Calu3 (cell line): ENCODE measurements at regions not wholly inside any gene's neighbourhood (a gene's known extent, or its start where the extent isn't known, plus 50 kb on each side); places are given as distances from the start of the nearest gene placed in this dataset.

Source experiments
- BruUV-seq: library from RNA; stranded (reverse); fragments of 400-500 nt; replicated peaks from 2 replicates; lab custom pipeline; 2021; lab: Mats Ljungman, UMichigan
- CTCF ChIA-PET: fragments of 300-600 bp; sonication (Branson Sonifier 250); formaldehyde crosslinking; loops from one replicate; lab custom pipeline; 2022; ENCODE audit warnings: antibody characterized with exemption; lab: Charles Lee
- DNase-seq: peaks from one replicate; pipeline ENCODE4 v3.0.0; 2022
- H3K27ac Mint-ChIP-seq: one replicate; pipeline ENCODE4 v1.8.0; 2022; ENCODE audit warnings: mixed read lengths; ENCODE audit not compliant: unreplicated experiment
- H3K27me3 Mint-ChIP-seq: one replicate; pipeline ENCODE4 v1.8.0; 2022; ENCODE audit warnings: mixed read lengths; ENCODE audit not compliant: unreplicated experiment
- H3K36me3 Mint-ChIP-seq: one replicate; pipeline ENCODE4 v1.8.0; 2022; ENCODE audit warnings: mild to moderate bottlenecking, moderate library complexity, mixed read lengths; ENCODE audit not compliant: insufficient read depth, unreplicated experiment
- H3K4me1 Mint-ChIP-seq: one replicate; pipeline ENCODE4 v1.8.0; 2022; ENCODE audit warnings: mild to moderate bottlenecking, low read depth, mixed read lengths; ENCODE audit not compliant: unreplicated experiment
- H3K4me3 Mint-ChIP-seq: one replicate; pipeline ENCODE4 v1.8.0; 2022; ENCODE audit warnings: mild to moderate bottlenecking, low read depth, moderate library complexity, mixed read lengths; ENCODE audit not compliant: unreplicated experiment
- H3K9me3 Mint-ChIP-seq: one replicate; pipeline ENCODE4 v1.8.0; 2022; ENCODE audit warnings: low read depth, mixed read lengths; ENCODE audit not compliant: unreplicated experiment
- intact Hi-C: fragments of 100-400 bp; cut with micrococcal nuclease; formaldehyde crosslinking; loops from one replicate; pipeline ENCODE4 v1.10.0; 2022; ENCODE audit not compliant: unreplicated experiment
- TF ChIP-seq, protein P1 (sequence below): fragments of 200-600 bp; IDR thresholded peaks from one replicate; pipeline ENCODE4 v1.8.0; 2022; ENCODE audit warnings: antibody characterized with exemption; ENCODE audit not compliant: unreplicated experiment

DNA sequence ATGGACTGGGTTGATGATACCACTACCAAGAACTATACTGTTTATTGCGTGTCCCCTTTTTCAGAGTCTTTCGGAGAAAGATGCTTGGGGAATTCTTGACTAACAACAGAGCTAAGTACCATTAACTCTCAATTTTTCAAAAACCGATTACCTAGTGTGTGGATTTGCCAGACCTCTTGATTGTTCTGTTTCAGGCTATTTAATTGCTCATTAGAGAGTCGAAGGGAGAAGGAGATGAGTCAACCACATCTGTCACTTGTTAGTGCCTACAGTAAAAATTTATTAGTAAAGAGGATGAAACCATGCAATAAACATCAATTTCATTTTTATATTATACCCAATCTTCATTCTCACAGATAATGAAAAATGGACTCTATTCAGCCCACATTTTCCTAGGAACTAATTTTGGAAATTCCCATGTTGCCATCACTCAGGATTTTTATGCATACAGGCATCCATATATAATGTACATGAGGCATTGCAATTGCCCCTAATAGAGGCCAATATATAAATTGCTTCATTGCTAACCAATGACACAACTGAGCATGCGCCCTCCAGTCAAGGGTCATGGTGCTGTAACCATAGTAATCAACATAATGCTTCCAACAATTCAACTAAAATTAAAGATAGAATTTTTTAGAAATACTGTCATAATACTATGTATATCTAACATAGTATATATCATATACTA is 541.7 kb downstream of the TBL1XR1 start:
- Mint-ChIP-seq H3K36me3 (no peaks in the 10 kb centered on the region), H3K27me3 (no peaks in the 10 kb centered on the region), H3K9me3 (no peaks in the 10 kb centered on the region), H3K27ac (no peak overlapping the region), H3K4me3 (no peak overlapping the region), H3K4me1 (no peaks in the 10 kb centered on the region)
- no peak for DNase-seq
- no TSS peak for BruUV-seq
- CTCF ChIA-PET: no interaction called here
- intact Hi-C loops: no loop called here
- TF ChIP-seq, protein P1, sequence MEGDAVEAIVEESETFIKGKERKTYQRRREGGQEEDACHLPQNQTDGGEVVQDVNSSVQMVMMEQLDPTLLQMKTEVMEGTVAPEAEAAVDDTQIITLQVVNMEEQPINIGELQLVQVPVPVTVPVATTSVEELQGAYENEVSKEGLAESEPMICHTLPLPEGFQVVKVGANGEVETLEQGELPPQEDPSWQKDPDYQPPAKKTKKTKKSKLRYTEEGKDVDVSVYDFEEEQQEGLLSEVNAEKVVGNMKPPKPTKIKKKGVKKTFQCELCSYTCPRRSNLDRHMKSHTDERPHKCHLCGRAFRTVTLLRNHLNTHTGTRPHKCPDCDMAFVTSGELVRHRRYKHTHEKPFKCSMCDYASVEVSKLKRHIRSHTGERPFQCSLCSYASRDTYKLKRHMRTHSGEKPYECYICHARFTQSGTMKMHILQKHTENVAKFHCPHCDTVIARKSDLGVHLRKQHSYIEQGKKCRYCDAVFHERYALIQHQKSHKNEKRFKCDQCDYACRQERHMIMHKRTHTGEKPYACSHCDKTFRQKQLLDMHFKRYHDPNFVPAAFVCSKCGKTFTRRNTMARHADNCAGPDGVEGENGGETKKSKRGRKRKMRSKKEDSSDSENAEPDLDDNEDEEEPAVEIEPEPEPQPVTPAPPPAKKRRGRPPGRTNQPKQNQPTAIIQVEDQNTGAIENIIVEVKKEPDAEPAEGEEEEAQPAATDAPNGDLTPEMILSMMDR: no peak

DNA sequence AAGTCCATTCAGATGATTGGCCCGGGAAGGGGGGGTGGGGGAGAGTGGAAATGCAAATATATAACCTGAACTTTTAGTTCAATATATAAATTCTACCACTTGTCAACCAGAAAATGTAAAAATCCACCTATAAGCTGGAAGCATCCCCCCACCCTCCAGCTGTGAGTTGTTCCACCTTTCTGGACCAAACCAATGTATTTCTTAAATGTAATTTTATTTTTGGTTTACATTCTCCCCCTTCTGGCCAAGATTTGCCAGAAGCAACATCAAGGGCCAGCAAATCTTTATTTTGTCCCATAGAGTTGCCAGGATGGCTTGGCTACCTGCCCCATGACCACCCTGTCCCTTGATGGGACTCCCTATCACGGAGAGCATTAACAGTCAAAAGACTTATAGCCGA is 545.7 kb downstream of the TBL1XR1 start:
- Mint-ChIP-seq H3K4me3 (no peak overlapping the region), H3K27ac (no peak overlapping the region), H3K36me3 (no peaks in the 10 kb centered on the region), H3K4me1 (no peaks in the 10 kb centered on the region), H3K27me3 (no peaks in the 10 kb centered on the region), H3K9me3 (no peaks in the 10 kb centered on the region)
- no TSS peak for BruUV-seq
- CTCF ChIA-PET: interaction anchor here (0.8 kb wide), 1 partner anchor 277 kb away, joined by 3 read pairs; no protein-coding TSS in a partner anchor
- TF ChIP-seq, protein P1: no peak
- intact Hi-C loops: no loop called here
- DNase-seq: no peak

DNA sequence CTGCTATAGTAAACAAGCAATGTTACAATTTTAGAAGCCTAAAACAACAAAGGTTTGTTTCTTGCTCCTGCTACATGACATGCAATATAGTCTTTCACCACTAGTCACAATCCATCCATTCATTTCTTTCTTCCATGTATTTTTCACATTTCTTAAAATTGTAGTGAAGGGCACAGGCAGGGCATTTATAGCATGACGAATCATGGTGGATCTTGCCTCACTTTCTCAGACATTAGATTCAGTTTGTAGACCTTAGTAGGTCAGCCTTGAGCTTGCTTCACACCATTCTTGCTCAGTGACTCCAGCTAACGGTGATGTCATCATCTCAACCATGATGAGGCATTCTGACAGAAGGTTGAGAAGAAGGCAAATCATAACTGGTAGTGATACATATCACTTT is 546.8 kb downstream of the TBL1XR1 start:
- Mint-ChIP-seq H3K36me3 (no peaks in the 10 kb centered on the region), H3K27me3 (no peaks in the 10 kb centered on the region), H3K27ac (no peak overlapping the region), H3K4me3 (no peak overlapping the region), H3K4me1 (no peaks in the 10 kb centered on the region), H3K9me3 (no peaks in the 10 kb centered on the region)
- no peak for DNase-seq
- CTCF ChIA-PET: no interaction called here
- TF ChIP-seq, protein P1: peak; percentile 10
- intact Hi-C loops: no loop called here
- no TSS peak for BruUV-seq

DNA sequence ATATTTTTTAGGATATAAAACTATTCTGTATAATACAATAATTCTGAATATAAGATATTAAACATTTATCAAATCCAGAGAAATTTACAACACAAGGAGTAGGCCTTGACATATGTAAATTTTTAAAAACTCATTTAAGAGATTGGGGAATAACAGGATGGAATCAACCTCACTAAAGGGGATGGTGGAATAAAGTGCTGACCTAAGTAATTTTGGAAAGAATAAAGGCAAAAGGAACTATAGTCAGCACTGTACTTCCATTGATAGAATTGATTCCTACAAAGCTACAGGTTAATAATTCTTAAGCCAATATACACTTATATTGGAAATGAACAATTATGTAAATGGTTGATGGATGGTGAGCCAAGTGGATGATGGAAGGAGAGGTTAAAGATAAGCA is 549.3 kb downstream of the TBL1XR1 start:
- DNase-seq: no peak
- BruUV-seq: no TSS peak
- CTCF ChIA-PET: no interaction called here
- TF ChIP-seq, protein P1: no peak
- Mint-ChIP-seq H3K9me3 (no peaks in the 10 kb centered on the region), H3K4me3 (no peak overlapping the region), H3K27ac (no peak overlapping the region), H3K36me3 (no peaks in the 10 kb centered on the region), H3K27me3 (no peaks in the 10 kb centered on the region), H3K4me1 (no peaks in the 10 kb centered on the region)
- intact Hi-C loops: no loop called here
